GM21825 (cell line): ENCODE measurements at regions not wholly inside any gene's neighbourhood (a gene's known extent, or its start where the extent isn't known, plus 50 kb on each side); places are given as distances from the start of the nearest gene placed in this dataset.

Experiments
- ATAC-seq: cut with Tn5 transposase; IDR thresholded peaks from one replicate; pipeline ENCODE4 v1.9.1; 2021; ENCODE audit warnings: mild to moderate bottlenecking, moderate library complexity; ENCODE audit not compliant: unreplicated experiment

DNA sequence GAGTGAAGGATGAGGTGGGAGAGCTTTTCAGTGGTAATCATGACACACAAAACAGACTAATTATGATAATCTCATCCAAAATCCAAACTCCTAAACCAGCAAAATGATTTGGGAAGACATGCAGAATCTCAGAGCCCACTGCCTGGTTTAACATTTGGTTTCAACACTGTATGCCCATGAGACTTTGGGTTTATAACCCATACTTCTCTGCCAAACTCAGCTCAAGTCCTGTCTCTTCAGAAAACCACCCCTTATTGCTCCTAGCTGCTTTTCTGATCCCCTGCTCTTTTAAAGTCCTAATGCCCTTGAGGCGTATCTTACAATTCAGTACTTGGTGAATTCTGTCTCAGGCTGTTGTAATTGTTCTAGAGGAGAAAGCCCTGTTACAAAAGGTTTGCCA is 593.0 kb upstream of the ID2 start:
- no peak for ATAC-seq

DNA sequence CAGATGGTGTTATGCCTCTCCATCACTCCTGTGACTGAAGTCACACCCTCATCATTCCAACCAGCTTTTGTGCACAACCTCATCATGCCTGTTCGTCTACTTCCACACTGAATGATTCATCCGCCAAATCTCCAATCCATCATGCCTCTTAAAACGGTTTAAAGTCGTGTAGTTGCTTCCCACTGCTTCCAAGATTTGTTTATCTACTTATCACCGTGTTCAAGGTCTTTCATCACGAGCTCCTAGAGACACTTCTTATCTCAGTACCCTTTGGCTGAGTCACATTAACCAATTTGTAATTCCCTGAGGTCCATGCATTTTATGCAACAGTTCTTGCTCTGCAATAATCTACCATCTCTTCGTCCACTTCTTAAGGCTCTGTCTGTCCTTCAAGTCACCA is 592.3 kb upstream of the ID2 start:
- no peak for ATAC-seq

DNA sequence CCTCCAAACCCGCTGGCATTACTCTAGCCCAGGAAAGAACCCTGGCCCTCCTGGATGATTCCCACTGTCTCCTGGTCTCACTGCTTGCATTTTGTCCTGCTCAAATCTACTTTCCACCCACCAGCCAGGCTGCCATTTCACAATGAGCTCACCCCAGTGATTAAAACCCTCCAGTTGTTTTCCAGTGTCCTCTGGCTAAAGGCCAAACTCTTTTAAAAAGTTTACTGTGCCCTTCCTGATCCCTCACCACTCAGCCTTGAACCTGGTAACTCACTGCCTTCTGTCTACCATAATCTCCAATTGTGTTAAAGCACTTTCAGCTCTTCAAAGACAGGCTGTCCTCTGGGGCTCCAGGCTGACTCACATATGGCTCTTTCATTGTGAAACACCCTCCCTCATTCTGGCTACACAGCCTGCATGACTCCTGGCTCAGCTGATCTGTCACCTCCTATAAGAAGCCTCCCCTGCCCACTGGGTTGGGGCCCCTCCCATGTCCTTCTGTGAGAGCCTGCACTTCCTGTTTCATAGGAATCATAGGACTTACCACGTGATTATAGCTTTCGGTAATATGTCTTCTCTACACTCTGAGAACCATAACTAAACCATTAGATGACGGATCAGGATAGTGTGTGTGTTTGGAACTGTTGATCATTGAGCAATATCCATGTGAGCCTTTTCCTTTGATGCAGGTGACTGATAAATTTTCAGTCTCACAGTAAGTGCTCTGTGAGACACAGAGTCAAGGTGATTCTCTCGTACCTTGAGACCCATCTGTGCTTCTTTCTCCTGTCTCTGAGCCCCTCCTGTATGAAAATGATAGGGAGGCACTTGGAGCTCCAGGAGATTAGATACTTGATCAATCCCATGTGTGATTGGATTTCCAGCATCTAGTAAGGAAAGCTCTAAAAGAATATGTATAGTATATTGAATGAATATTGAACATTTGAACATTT is 590.8 kb upstream of the ID2 start:
- ATAC-seq = peak; percentile 60

DNA sequence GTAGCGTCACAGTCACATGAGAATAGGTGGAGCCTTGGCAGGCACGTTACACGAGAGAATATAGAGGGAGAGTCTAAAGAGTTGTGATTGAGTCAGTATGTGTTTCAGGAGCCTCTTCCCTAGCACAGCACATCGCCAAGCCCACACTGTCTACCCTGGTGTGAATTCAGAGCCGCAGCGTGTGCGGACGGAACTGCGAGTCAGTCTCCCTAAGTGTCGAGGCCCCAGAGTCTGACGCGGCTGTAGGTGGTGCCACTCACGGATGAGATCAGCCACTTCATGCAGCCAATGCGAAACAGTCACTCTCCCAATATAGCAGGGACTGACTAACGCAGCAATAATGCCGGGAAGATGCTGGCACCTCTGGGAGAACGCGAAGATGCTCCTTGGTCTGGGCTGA is 587.3 kb upstream of the ID2 start:
- no peak for ATAC-seq

DNA sequence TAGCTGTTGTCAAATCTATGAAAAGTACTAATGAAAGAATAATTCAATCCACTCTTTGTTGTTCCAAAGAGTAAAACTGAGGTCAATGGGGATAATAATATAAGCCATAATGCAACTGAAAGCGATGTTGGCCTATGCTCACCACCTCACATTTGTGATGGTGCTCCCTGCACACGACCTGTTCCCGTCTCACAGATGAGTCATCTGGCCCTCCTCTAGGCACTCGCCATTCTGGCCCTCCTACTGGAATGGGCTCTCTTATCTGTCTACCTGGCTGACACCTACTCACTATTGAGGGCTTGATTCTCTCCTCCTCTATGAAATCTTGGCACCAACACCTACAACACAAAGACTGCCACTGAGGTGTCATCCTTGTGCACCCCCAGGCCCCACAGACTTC is 585.9 kb upstream of the ID2 start:
- no peak for ATAC-seq

DNA sequence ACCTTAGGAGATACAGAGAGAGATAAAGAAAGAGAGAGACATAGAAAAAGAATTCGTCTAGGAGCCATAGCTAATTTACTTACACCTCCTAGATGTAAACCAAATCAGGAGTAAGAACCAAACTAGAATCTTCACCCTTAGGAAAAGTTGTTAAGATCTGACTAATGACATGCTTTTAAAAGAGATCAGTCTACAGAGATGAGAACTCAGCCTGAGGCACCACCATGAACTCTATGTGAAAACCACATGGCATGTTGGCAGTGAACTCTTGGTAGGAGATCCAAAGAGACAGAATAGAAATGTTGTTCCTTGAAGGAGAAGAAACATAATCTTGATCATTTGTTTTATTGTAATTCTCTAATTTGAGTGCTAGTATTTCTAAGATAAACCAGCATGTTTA is 585.4 kb upstream of the ID2 start:
- no peak for ATAC-seq

DNA sequence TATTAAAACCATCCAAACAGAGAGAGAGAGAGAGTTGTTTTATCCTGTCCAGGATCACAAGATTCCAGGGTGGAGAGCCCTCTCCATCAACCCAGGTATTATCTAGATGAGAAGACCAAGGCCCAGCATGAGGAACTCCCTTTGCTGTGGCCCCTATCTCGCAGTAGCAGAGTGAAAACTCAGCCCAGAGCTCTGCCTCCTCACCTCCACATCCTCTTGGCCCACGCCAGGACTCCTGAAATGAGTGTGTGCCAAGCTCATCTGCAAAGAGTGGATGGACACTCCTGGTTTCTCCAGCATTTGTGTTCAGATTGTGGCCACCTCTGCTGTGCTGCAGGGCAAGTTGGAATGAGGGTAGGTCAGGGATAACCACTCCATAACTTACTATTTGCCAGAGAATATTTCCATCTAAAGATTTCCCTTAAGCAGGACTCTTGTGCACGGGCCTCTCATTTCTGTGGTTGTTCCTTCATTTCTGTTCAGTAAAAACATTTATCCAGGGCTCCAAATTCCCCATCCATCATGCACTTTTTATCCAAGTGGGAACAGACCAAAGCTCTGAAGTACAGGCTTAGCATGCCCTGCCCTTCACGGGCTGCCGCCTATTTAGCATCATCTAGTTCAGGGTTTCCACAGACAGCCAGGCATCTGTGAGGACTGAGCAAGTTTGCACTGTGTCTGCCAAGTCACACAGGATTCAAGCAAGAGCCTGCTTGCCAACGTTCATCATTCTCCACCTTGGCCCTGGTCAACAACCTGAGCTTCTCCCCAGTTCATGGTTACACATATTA is 583.2 kb upstream of the ID2 start:
- ATAC-seq = no peak

DNA sequence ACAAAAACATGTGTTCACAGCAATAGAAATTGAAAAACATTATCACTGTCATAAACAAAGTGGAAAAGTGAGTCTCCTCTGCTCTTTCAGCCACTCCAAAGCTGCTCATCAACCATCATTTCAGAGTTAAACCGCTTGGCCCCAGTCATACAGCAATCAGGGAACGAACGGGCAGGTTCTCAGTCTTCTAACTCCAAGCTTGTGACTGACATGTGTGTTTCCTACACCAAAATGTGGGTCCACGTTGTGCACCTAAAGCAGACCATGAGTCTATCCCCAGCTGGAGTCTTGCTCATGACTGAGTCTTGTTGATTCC is 582.6 kb upstream of the ID2 start:
- no peak for ATAC-seq

DNA sequence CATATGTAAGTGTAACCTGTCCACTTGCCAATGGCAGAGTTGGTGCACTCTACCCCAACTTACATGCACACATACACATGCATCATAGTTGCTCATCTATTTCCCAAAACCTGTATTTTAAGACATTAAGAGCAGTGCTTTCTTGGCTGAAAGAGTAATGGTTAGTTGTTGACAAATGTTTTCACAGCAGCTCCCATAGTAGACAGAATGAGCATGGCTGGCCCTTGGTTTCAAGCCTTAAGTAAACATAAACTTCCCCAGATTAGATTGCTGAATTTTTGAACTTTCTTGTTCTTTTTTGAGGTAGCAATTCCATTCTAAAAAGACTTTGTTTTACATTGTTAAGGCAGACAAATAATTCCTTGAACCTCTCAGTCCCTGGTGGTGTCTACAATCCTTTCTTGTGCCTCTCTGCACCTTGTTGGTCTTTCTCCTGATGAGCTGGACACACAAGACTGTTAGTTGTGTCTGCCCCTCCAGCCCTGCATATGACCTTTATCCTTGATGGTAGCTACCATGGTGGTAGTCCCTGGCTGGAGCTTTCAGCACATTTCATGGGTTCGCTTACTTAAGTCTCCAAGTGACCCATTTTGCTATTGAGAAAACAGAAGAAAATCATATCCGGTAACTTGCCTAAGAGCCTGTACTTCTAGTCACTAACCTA is 580.1 kb upstream of the ID2 start:
- ATAC-seq = no peak

DNA sequence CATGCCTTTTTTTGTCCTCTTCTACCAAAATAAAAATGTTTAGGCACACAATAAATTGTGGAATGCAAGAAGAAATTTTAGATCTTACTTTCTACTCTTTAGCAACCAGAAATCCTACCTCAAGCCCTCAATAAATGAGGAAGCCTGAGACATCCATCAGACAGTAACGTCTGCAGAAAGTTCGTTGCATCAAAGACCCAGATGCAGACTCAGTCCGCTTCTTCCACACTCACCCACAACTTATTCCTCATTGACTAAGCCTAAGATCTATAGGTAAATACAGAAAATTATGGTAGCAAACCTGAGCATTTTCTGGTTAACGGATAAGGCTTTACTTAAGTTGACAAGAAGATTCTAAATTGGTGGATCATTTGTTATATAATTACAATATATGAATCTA is 579.4 kb upstream of the ID2 start:
- ATAC-seq = no peak

DNA sequence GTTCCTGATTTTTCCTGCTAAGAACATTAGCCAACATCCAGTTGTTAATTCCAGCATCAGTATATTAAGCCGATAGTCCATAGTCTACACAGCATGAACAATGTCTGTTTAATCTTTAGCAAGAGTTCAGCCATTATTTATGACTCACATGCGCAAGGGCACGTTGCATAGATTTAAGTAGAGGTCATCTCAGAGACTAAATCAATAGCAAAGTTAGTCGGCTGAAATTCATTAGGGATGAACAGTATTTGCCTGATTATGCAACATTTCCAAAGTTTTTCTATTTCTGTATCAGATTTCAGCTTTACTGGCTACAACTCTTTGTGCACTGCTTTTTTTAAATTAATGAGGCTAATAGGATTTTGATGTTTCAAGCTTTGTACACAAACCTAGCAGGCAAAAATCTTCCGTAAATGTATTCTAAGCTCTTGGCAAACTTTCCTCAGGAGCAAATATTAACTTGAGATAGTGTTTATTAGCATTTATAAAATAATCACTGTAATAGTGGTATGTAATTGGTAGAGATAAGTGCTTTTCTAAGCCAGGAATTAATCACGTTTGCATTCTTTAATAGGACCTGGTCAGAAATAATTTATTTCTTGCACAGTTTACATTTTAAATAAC is 578.7 kb upstream of the ID2 start:
- ATAC-seq = no peak

DNA sequence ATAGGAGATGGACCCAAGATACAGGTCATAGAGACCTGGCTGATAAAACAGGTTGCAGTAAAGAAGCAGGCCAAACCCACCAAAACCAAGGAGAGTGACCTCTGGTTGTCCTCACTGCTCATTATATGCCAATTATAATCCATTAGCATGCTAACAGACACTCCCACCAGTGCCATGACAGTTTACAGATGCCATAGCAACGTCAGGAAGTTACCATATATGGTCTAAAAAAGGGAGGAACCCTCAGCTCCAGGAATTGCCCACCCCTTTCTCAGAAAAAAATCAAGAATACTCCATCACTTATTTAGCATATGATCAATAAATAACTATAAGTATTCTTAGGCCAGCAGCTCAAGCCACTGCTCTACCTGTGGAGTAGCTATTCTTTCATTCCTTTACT is 574.7 kb upstream of the ID2 start:
- ATAC-seq = no peak

DNA sequence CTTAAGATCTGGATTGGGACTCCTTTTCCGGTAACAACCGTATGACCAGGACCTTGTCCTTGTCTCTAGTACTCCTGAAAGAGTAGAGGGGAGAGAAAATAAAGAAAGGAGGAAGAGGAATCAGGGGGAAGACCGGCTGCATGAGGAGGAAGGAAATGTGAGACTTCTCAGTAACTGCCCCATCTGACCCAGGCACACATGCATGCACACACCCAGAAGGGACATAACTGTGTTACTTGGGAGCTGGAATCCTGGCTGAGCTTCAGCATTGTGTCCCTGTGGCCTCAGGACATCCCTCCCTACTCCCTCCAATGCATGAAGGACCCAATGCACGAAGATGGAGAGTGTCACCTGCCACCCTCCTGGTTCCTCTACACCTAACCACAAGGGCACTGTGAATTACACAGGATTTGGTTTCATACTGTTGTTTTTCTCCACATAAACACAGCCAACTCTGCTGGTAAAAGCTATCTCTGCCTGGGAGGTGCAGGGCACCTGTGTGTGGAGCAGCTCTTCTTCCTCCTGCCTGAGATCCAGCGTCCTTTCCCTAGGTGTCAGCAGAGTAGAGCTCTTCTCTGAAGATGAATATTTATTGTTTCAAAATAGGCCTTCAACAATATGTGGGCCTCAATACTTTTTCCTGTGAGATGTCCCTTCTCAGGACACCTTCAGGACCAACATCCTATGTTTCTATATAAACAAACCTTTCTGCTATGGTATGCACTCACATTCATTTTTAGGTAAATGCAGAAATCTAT is 574.1 kb upstream of the ID2 start:
- ATAC-seq = no peak

DNA sequence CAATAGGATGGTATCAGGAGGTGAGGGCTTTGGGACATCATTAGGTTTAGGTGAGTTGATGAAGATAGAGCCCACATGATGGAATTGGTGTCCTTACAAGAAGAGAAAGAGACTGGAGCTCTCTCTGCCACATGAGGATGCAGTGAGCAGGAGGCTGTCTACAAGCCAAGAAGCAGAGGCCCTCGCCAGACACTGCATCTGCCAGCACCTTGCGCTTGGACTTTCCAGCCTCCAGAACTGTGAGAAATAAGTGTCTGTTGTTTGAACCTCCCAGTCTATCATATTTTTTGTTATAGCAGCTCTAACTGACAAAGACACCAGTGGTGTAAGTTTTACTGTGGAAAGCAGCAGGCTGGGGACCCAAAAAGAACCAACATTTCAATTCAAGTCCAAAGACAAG is 571.1 kb upstream of the ID2 start:
- ATAC-seq = no peak

DNA sequence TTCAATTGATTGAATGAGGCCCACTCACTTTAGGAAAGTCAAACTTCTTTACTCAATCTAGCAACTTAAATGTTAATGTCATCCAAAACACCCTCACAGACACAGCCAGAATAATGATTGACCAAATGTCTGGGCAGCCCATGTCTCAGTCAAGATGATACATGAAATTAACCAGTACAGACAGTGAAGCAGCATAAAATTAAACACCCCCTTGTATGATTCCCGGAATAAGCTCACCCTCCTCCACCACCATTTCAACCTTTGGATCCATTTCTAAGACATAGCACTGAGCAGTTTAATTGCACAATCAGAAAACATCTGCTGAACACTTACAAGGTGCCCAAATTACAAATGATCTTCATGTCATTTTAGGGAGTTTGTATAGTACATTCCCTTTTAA is 570.7 kb upstream of the ID2 start:
- ATAC-seq = no peak

DNA sequence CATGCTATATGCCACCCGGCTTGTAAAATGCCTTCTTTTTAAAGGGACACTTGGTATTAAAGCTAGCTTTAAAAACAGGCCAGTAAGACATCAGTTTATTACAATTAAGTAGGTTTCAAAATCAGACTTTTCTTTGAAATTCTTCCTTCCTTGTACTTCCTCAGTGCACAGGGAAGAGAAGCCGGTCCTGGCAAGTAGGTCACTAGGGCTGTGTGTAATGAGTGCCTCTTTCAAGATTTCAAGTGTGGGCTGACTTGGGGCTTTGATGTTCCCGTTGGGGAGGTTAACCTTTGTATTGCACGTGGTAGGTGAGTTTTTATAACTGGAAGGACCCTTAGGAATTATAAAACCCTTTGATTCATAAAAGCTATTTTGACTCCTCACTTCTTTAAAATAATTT is 566.4 kb upstream of the ID2 start:
- no peak for ATAC-seq

DNA sequence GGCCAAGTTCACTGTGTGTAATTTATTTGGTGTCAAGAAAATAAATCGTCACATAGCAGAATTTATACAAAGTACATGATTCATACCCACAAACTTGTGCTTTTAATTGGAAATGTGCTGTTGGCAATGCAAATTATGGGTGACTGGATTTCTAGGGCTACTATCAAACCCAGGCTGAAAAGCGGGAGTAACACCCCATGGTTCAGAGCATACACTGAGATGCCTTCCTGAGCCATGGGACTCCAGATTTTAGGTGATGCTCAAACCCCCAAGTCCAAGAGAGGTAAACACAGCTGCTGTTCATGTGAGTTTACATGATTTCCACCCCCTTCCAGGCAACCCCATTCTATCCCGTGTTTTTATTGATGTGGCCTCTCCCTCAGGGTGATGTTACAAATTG is 565.9 kb upstream of the ID2 start:
- ATAC-seq = no peak

DNA sequence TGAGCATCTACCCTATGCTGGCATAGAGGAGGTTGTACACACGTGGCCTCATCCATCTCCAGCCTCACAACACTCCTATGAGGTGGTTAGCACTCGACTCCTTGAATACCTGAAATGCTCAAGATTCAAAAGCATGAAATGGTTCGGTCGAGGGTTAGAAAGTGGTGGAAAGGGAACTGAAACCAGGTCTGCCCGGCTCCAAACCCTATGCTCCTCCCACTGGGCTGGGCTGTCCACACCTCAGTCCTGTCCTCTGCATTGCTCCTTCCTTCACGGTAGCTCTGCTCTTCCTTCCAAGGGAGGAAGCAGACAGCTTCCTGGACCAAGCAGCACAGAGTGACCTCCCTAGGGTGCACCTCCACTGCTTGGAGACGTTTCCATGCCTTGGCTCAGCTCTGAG is 565.2 kb upstream of the ID2 start:
- peak; percentile 98 for ATAC-seq

DNA sequence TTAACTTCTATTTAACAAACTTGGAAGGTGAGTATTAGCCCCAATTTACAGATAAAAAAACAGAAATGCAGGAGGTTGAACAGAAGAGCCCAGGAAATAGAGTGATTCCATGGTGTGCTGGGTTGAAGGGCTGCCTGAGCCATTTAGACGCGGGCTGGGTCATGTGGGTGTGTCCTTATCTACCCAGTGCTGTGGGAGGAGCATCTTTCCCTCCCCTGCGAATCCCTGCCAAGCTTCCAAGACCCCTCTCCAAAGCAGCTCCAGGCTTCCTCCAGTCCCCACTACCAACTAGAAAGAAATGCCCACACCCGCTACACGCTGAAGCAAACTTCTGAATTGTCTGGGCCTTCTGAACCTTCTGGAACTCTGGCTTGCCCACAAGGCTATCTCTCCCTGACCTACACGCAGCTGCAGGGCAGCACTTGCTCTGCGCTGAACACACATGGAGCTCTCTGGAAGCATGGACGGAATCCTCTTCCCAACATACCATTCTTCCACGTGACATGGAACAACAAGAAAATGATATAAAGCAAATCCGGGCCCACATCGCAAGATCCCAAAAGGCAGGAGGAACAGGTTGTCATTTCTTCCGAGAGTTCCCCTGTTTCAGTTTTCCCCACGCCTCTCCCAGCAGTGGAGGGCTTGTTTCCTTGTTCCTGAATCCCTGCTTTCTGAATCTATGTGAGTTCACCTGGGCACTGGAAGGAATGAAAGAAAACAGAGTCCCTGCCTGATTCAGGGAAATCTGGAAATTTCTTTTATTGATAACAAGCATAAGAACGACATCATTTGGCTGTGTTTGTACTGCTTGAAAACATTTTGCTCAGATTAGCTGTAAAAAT is 562.7 kb upstream of the ID2 start:
- no peak for ATAC-seq
